ENCODE measurements at regions not wholly inside any gene's neighbourhood (a gene's known extent, or its start where the extent isn't known, plus 50 kb on each side); places are given as distances from the start of the nearest gene placed in this dataset.

DNA sequence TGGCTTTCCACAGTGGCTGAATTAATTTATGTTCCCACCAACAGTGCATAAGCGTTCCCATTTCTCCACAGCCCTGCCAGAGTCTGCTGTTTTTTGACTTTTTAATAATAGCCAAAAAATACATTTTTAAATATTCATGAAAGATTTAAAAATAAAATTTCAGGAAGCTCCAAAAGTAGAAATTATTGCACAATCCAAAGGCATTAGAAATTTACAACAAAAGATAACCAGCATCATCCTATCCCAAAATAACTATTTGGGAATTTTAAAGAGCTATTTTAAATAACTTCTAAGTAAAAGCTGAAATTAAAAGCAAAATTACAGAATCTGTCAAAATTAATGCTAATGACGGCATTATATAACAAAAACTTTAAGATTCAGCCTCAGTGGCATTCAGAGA, 131.5 kb downstream of the QDPR start:
- no peak for TF ChIP-seq POLR2AphosphoS5 (IDR thresholded peaks at IDR 0.05)
- TF ChIP-seq CTCF (IDR thresholded peaks at IDR 0.05): no peak
- TF ChIP-seq POLR2A (IDR thresholded peaks at IDR 0.05): no peak
- H3K4me1 ChIP-seq (replicated peaks): no peaks in the 10 kb centered on the region
- no peak for DNase-seq (ENCODE audit: low spot score)
- whole genome bisulfite sequencing: 86% methylated on average over 2 of the region's 2 CpGs
- no peaks in the 10 kb centered on the region for H3K36me3 ChIP-seq
- no peak overlapping the region for H3K4me3 ChIP-seq
- no peak overlapping the region for H3K27ac ChIP-seq
- intact Hi-C loops (cut with DNase I): no loop called here
- H3K27me3 ChIP-seq (replicated peaks; ENCODE audit: insufficient read depth): no peaks in the 10 kb centered on the region
- no peaks in the 10 kb centered on the region for H3K9me3 ChIP-seq

DNA sequence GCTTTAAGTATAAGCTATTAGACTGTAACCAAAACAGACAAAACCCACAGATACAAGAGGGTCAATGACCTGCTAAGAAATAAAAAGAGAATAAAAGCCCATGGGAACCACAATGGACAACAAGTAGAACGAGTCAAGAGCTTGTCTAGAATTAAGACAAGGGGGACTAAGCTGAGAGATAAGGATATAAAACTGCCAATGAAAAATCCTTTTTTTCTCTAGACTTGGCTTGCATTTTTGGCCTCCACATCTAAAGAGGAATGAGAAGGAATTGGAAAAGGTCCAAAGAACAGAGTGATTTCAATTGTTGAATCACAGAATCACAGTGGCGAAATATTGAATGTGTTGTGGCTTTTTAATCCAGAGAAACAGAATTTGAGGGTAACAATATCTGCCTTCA, 135.7 kb downstream of the QDPR start:
- H3K9me3 ChIP-seq: no peaks in the 10 kb centered on the region
- no peak overlapping the region for H3K4me3 ChIP-seq
- TF ChIP-seq POLR2AphosphoS5 (IDR thresholded peaks at IDR 0.05) (no peak), CTCF (IDR thresholded peaks at IDR 0.05) (no peak), POLR2A (IDR thresholded peaks at IDR 0.05) (no peak)
- no peak for DNase-seq (ENCODE audit: low spot score)
- H3K4me1 ChIP-seq (replicated peaks): no peaks in the 10 kb centered on the region
- H3K27me3 ChIP-seq (replicated peaks; ENCODE audit: insufficient read depth): no peaks in the 10 kb centered on the region
- no peaks in the 10 kb centered on the region for H3K36me3 ChIP-seq
- intact Hi-C loops (cut with DNase I): no loop called here
- 9% methylated on average over 2 of the region's 2 CpGs for WGBS
- no peak overlapping the region for H3K27ac ChIP-seq

DNA sequence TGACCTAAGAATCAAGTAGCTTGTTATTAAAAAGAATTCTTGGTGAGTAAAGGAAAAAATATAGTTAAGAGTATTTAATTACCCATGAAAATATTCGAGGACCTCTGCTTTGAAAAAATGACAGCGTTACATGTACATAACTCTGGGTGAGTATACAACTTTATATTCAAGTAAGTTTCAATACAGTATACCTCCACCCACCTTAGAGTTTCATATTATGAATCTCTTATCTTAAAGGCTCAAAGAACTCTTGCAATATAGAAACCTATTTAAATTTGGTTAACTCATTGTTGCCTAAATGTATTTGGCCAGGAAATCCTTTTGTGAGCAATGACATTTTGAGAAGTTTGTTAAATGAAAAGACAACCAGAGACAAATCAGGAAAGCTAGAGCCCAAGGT, 138.2 kb downstream of the QDPR start:
- WGBS: 82% methylated on average over 2 of the region's 2 CpGs
- Histone ChIP-seq H3K36me3 (no peaks in the 10 kb centered on the region), H3K27me3 (replicated peaks; ENCODE audit: insufficient read depth) (no peaks in the 10 kb centered on the region), H3K9me3 (no peaks in the 10 kb centered on the region), H3K4me1 (replicated peaks) (no peaks in the 10 kb centered on the region), H3K4me3 (no peak overlapping the region), H3K27ac (no peak overlapping the region)
- no peak for DNase-seq (ENCODE audit: low spot score)
- TF ChIP-seq POLR2AphosphoS5 (IDR thresholded peaks at IDR 0.05) (no peak), CTCF (IDR thresholded peaks at IDR 0.05) (no peak), POLR2A (IDR thresholded peaks at IDR 0.05) (no peak)
- intact Hi-C loops (cut with DNase I): no loop called here

DNA sequence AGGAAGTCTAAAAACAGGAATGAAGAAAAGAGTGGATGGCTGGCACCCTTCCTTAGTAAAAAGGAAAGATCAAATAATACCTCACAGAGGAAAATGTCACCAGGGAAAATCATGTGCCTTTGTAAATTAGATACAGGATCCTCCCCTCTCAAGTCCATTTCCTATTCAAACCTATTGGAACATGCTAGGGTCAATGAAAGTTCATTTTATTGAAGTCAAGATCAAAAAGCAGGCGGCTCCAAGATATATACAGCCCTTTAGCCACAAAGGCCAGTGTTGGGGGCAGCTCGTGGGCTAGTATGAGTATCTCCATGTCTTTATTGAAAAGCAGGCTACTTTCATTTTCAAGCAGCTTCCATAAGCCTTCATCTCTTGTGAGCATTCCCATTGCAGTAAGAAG, 141.1 kb downstream of the QDPR start:
- WGBS: 50% methylated on average over 2 of the region's 2 CpGs
- H3K9me3 ChIP-seq: no peaks in the 10 kb centered on the region
- no peaks in the 10 kb centered on the region for H3K27me3 ChIP-seq (replicated peaks; ENCODE audit: insufficient read depth)
- H3K36me3 ChIP-seq: no peaks in the 10 kb centered on the region
- TF ChIP-seq CTCF (IDR thresholded peaks at IDR 0.05) (no peak), POLR2AphosphoS5 (IDR thresholded peaks at IDR 0.05) (no peak), POLR2A (IDR thresholded peaks at IDR 0.05) (no peak)
- no peak for DNase-seq (ENCODE audit: low spot score)
- H3K4me1 ChIP-seq (replicated peaks): no peaks in the 10 kb centered on the region
- intact Hi-C loops (cut with DNase I): no loop called here
- H3K27ac ChIP-seq: no peak overlapping the region
- no peak overlapping the region for H3K4me3 ChIP-seq

DNA sequence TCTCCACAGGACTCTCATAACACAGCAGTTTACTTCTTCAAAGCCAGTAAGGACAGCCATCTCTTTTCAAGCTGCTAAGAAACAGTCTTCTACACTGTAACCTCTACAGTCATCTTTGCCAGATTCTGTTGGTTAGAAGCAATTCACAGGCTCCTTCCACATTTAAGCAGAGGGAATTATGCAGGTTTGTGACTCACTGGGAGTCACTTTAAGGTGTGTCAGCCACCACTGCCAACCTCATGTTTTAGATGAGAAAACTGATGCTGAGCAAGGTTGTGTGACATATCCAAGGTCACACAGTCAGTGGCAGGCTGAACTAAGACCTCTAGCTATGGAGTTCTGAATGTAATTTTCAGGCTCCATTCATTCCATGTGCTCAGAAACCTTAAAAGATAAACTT, 143.5 kb downstream of the QDPR start:
- intact Hi-C loops (cut with DNase I): no loop called here
- Histone ChIP-seq H3K27me3 (replicated peaks; ENCODE audit: insufficient read depth) (no peaks in the 10 kb centered on the region), H3K9me3 (no peaks in the 10 kb centered on the region), H3K4me1 (replicated peaks) (no peaks in the 10 kb centered on the region), H3K36me3 (no peaks in the 10 kb centered on the region), H3K27ac (no peak overlapping the region), H3K4me3 (no peak overlapping the region)
- no peak for DNase-seq (ENCODE audit: low spot score)
- no peak for TF ChIP-seq CTCF (IDR thresholded peaks at IDR 0.05)
- TF ChIP-seq POLR2A (IDR thresholded peaks at IDR 0.05): no peak
- TF ChIP-seq POLR2AphosphoS5 (IDR thresholded peaks at IDR 0.05): no peak

Data from prostate gland (tissue), 2 donors.